ENCODE measurements at regions not wholly inside any gene's neighbourhood (a gene's known extent, or its start where the extent isn't known, plus 50 kb on each side); places are given as distances from the start of the nearest gene placed in this dataset.

- ATAC-seq = no peak
- intact Hi-C loops (cut with micrococcal nuclease; ENCODE audit: unreplicated experiment) (no loop called here), in situ Hi-C loops (cut with HindIII; ENCODE audit: low pct_unique_long_range_greater_than_20kb, low sequenced_read_pairs) (no loop called here)
- DNase-seq (ENCODE audit: low read depth, low spot score) = no peak
- H3K4me1 ChIP-seq (ENCODE audit: control insufficient read depth, insufficient read depth, low read length) = no peaks in the 10 kb centered on the region
- no peaks in the 10 kb centered on the region for H3K9me3 ChIP-seq (ENCODE audit: control insufficient read depth, insufficient read depth, low read depth, low read length)
- TF ChIP-seq TCF7L2 (IDR thresholded peaks at IDR 0.05; ENCODE audit: low read depth, low read length) (no peak), CTCF (IDR thresholded peaks at IDR 0.05) (no peak), SIN3A (IDR thresholded peaks at IDR 0.05; ENCODE audit: borderline replicate concordance, insufficient read depth, low read depth, low read length) (no peak), REST (IDR thresholded peaks at IDR 0.05; ENCODE audit: insufficient read depth in 1 of 2, low read depth in 2 of 2, low read length in 1 of 2) (no peak), POLR2AphosphoS5 (IDR thresholded peaks at IDR 0.05; ENCODE audit: low read depth, low read length) (no peak)
- no peak overlapping the region for H3K4me3 ChIP-seq (ENCODE audit: low read depth in 2 of 2, low read length in 2 of 2)
- H3K27ac ChIP-seq (ENCODE audit: low read length) = no peak overlapping the region
- no peaks in the 10 kb centered on the region for H3K27me3 ChIP-seq (ENCODE audit: control insufficient read depth, insufficient read depth, low read length)
- no peaks in the 10 kb centered on the region for H3K36me3 ChIP-seq (ENCODE audit: control insufficient read depth, insufficient read depth, low read length)
- POLR2A ChIA-PET = no interaction called here
- CTCF ChIA-PET = no interaction called here
- no TSS peak for BruUV-seq (replicated peaks)
Measured at GRCh38 chr20:52746770-52747169, 225.4 kb upstream of the TSHZ2 start.

- Histone ChIP-seq H3K9me3 (ENCODE audit: control insufficient read depth, insufficient read depth, low read depth, low read length) (no peaks in the 10 kb centered on the region), H3K27me3 (ENCODE audit: control insufficient read depth, insufficient read depth, low read length) (no peaks in the 10 kb centered on the region), H3K36me3 (ENCODE audit: control insufficient read depth, insufficient read depth, low read length) (no peaks in the 10 kb centered on the region), H3K27ac (ENCODE audit: low read length) (no peak overlapping the region), H3K4me3 (ENCODE audit: low read depth in 2 of 2, low read length in 2 of 2) (no peak overlapping the region), H3K4me1 (ENCODE audit: control insufficient read depth, insufficient read depth, low read length) (no peaks in the 10 kb centered on the region)
- ChIA-PET CTCF (no interaction called here), POLR2A (no interaction called here)
- ATAC-seq = no peak
- in situ Hi-C loops (cut with HindIII; ENCODE audit: low pct_unique_long_range_greater_than_20kb, low sequenced_read_pairs) (no loop called here), intact Hi-C loops (cut with micrococcal nuclease; ENCODE audit: unreplicated experiment) (no loop called here)
- no TSS peak for BruUV-seq (replicated peaks)
- TF ChIP-seq SIN3A (IDR thresholded peaks at IDR 0.05; ENCODE audit: borderline replicate concordance, insufficient read depth, low read depth, low read length) = no peak
- TF ChIP-seq CTCF (IDR thresholded peaks at IDR 0.05) = no peak
- TF ChIP-seq REST (IDR thresholded peaks at IDR 0.05; ENCODE audit: insufficient read depth in 1 of 2, low read depth in 2 of 2, low read length in 1 of 2) = no peak
- TF ChIP-seq TCF7L2 (IDR thresholded peaks at IDR 0.05; ENCODE audit: low read depth, low read length) = no peak
- no peak for TF ChIP-seq POLR2AphosphoS5 (IDR thresholded peaks at IDR 0.05; ENCODE audit: low read depth, low read length)
- no peak for DNase-seq (ENCODE audit: low read depth, low spot score)
Measured at GRCh38 chr20:52746190-52746589, 226.0 kb upstream of the TSHZ2 start.
